Tibial nerve (tissue), 4 donors: ENCODE measurements at regions not wholly inside any gene's neighbourhood (a gene's known extent, or its start where the extent isn't known, plus 50 kb on each side); places are given as distances from the start of the nearest gene placed in this dataset.

Source experiments
- DNase-seq, 2 donors: peaks; one replicate each; pipeline ENCODE4 v3.0.0-alpha.2; 2019; ENCODE audit warnings: low spot score in 2 of 2
- H3K27ac ChIP-seq, 4 donors: fragments of 200-600 bp; sonication (generic) in 3 of 4; one replicate each; pipeline ENCODE4 v1.5.1; 2017 to 2019; ENCODE audit warnings: mild to moderate bottlenecking in 1 of 4
- H3K27me3 ChIP-seq, 2 donors: fragments of 200-600 bp; sonication (generic) in 1 of 2; one replicate each; pipeline versions ENCODE4 v1.5.1 to v1.6.0; 2017 to 2019
- H3K36me3 ChIP-seq, 3 donors: fragments of 200-600 bp; sonication (generic); one replicate each; pipeline ENCODE4 v1.5.1; 2018 to 2019
- H3K4me1 ChIP-seq, 4 donors: fragments of 200-600 bp; sonication (generic) in 3 of 4; one replicate each; pipeline ENCODE4 v1.5.1; 2017 to 2019
- H3K4me3 ChIP-seq, 4 donors: fragments of 200-600 bp; sonication (generic) in 3 of 4; one replicate each; pipeline ENCODE4 v1.5.1; 2017 to 2019; ENCODE audit warnings: mild to moderate bottlenecking in 1 of 4, moderate library complexity in 1 of 4
- H3K9me3 ChIP-seq, 4 donors: fragments of 200-600 bp; sonication (generic) in 3 of 4; one replicate each; pipeline ENCODE4 v1.5.1; 2017 to 2019
- CTCF ChIP-seq, 5 experiments: fragments of 200-600 bp in 3 of 5; fragments of 450-650 bp in 2 of 5; sonication (generic) in 3 of 5; IDR thresholded peaks; one replicate each; pipeline ENCODE4 v1.5.1; 2016 to 2019; ENCODE audit warnings: antibody characterized with exemption in 5 of 5, mild to moderate bottlenecking in 3 of 5, moderate library complexity in 2 of 5
- EP300 ChIP-seq, 2 donors: sonication (generic); formaldehyde crosslinking; IDR thresholded peaks; one replicate each; pipeline ENCODE4 v1.6.1; 2017; ENCODE audit warnings: antibody characterized with exemption in 2 of 2, mild to moderate bottlenecking in 1 of 2
- POLR2A ChIP-seq, 2 donors: fragments of 450-650 bp; IDR thresholded peaks; one replicate each; pipeline ENCODE4 v1.6.1; 2017; ENCODE audit warnings: antibody characterized with exemption in 2 of 2, mild to moderate bottlenecking in 2 of 2, moderate library complexity in 2 of 2
- WGBS, 2 donors: methylation state at CpG; one replicate each; pipeline ENCODE4 v1.1.5; 2018; 5-methylcytosine and 5-hydroxymethylcytosine counted together

GRCh38 chr12:124658302-124658701 lies 90.9 kb upstream of the NCOR2 start:
- DNase-seq = no peak
- no peak overlapping the region for H3K27ac ChIP-seq
- no peaks in the 10 kb centered on the region for H3K9me3 ChIP-seq
- TF ChIP-seq POLR2A (IDR thresholded peaks at IDR 0.05) = no peak
- TF ChIP-seq CTCF (IDR thresholded peaks at IDR 0.05) = no peak
- no peak for TF ChIP-seq EP300 (IDR thresholded peaks at IDR 0.05)
- no peak overlapping the region for H3K4me3 ChIP-seq
- no peaks in the 10 kb centered on the region for H3K27me3 ChIP-seq
- 85 to 88% methylated on average over 4 of the region's 4 CpGs for WGBS, 2 donors
- H3K36me3 ChIP-seq = no peaks in the 10 kb centered on the region
- H3K4me1 ChIP-seq = peaks cover 0 to 68% (median 36%) of the 10 kb centered on the region in 4 donors

GRCh38 chr12:124656947-124657434 lies 89.6 kb upstream of the NCOR2 start:
- no peak for TF ChIP-seq EP300 (IDR thresholded peaks at IDR 0.05)
- no peak for TF ChIP-seq POLR2A (IDR thresholded peaks at IDR 0.05)
- TF ChIP-seq CTCF (IDR thresholded peaks at IDR 0.05) = no peak
- H3K27me3 ChIP-seq = no peaks in the 10 kb centered on the region
- no peaks in the 10 kb centered on the region for H3K9me3 ChIP-seq
- H3K4me1 ChIP-seq = peaks cover 0 to 70% (median 30%) of the 10 kb centered on the region in 4 donors
- H3K4me3 ChIP-seq = no peak overlapping the region
- H3K36me3 ChIP-seq = no peaks in the 10 kb centered on the region
- H3K27ac ChIP-seq = peak overlapping the region in 2 of 4 donors; percentile 82 to 84
- 61 to 69% methylated on average over 8 of the region's 8 CpGs for WGBS, 2 donors
- DNase-seq = no peak

GRCh38 chr12:124655698-124656516 lies 88.5 kb upstream of the NCOR2 start:
- DNase-seq = peak; percentile 81 to 84
- H3K27ac ChIP-seq = peak overlapping the region; percentile 44 to 84 (median 71)
- no peaks in the 10 kb centered on the region for H3K9me3 ChIP-seq
- peak in 1 of 5 experiments; percentile 22 for TF ChIP-seq CTCF (IDR thresholded peaks at IDR 0.05)
- TF ChIP-seq POLR2A (IDR thresholded peaks at IDR 0.05) = peak in 1 of 2 donors; percentile 7
- peak in 1 of 2 donors; percentile 96 for TF ChIP-seq EP300 (IDR thresholded peaks at IDR 0.05)
- no peaks in the 10 kb centered on the region for H3K36me3 ChIP-seq
- WGBS, 2 donors = 5 to 9% methylated on average over 20 of the region's 20 CpGs
- no peaks in the 10 kb centered on the region for H3K27me3 ChIP-seq
- peaks cover 0 to 73% (median 29%) of the 10 kb centered on the region in 4 donors for H3K4me1 ChIP-seq
- peak overlapping the region in 2 of 4 donors; percentile 17 to 28 for H3K4me3 ChIP-seq

- Histone ChIP-seq H3K9me3 (no peaks in the 10 kb centered on the region), H3K27me3 (no peaks in the 10 kb centered on the region), H3K36me3 (no peaks in the 10 kb centered on the region), H3K4me1 (peaks cover 0 to 70% (median 24%) of the 10 kb centered on the region in 4 donors), H3K27ac (peak overlapping the region; percentile 44 to 84 (median 71)), H3K4me3 (peak overlapping the region in 2 of 4 donors; percentile 17 to 28)
- 5 to 10% methylated on average over 18 of the region's 18 CpGs for WGBS, 2 donors
- peak in 1 of 2 donors; percentile 46 for DNase-seq
- TF ChIP-seq EP300 (IDR thresholded peaks at IDR 0.05) (no peak), POLR2A (IDR thresholded peaks at IDR 0.05) (no peak), CTCF (IDR thresholded peaks at IDR 0.05) (no peak)
Measured at GRCh38 chr12:124655048-124655697, 87.8 kb upstream of the NCOR2 start.

GRCh38 chr12:124654666-124655047 lies 87.2 kb upstream of the NCOR2 start:
- TF ChIP-seq POLR2A (IDR thresholded peaks at IDR 0.05) (no peak), EP300 (IDR thresholded peaks at IDR 0.05) (no peak), CTCF (IDR thresholded peaks at IDR 0.05) (no peak)
- DNase-seq = no peak
- no peaks in the 10 kb centered on the region for H3K36me3 ChIP-seq
- H3K4me3 ChIP-seq = peak overlapping the region in 1 of 4 donors; percentile 28
- H3K4me1 ChIP-seq = peaks cover 0 to 67% (median 24%) of the 10 kb centered on the region in 4 donors
- H3K27ac ChIP-seq = peak overlapping the region; percentile 44 to 84 (median 71)
- H3K27me3 ChIP-seq = no peaks in the 10 kb centered on the region
- 33 to 49% methylated on average over 13 of the region's 13 CpGs for WGBS, 2 donors
- H3K9me3 ChIP-seq = no peaks in the 10 kb centered on the region
